ENCODE measurements at regions not wholly inside any gene's neighbourhood (a gene's known extent, or its start where the extent isn't known, plus 50 kb on each side); places are given as distances from the start of the nearest gene placed in this dataset.

DNA sequence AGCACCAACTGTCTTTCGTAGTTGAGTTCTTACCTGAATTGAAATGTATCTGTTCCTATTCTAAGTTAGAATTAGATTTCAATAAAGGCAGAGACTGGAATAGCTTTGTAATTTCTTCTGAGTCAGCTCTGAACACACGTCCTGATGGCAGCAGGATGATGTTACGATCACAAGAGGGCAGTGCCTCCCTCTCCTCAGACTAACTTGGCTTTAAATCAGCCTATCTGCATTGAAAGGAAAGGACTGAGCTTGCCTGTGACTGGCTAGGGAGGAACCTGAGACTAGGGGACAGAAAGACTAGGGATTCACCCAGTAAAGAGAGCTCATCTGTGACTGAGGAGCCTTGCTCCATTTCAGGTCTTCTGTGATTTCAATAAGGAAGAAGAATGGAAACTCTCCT, 323.7 kb upstream of the OR4E1 start:
- intact Hi-C loops (cut with micrococcal nuclease; ENCODE audit: unreplicated experiment) (loop anchor here (10.0 kb wide), 1 partner anchor 108 kb away; no protein-coding TSS in a partner anchor), in situ Hi-C loops (cut with HindIII; ENCODE audit: low pct_unique_long_range_greater_than_20kb, low sequenced_read_pairs) (no loop called here)
- H3K27ac ChIP-seq (ENCODE audit: low read length), result no peak overlapping the region
- CTCF ChIA-PET, result interaction anchor here (0.9 to 1.1 kb wide), 3 partner anchors 19 to 204 kb away, joined by 3 to 4 read pairs (median 3); no protein-coding TSS in a partner anchor
- POLR2A ChIA-PET, result no interaction called here
- H3K9me3 ChIP-seq (ENCODE audit: control insufficient read depth, insufficient read depth, low read depth, low read length), result no peaks in the 10 kb centered on the region
- no peaks in the 10 kb centered on the region for H3K36me3 ChIP-seq (ENCODE audit: control insufficient read depth, insufficient read depth, low read length)
- H3K27me3 ChIP-seq (ENCODE audit: control insufficient read depth, insufficient read depth, low read length), result no peaks in the 10 kb centered on the region
- H3K4me3 ChIP-seq (ENCODE audit: low read depth in 2 of 2, low read length in 2 of 2), result no peak overlapping the region
- TF ChIP-seq POLR2AphosphoS5 (IDR thresholded peaks at IDR 0.05; ENCODE audit: low read depth, low read length) (no peak), SIN3A (IDR thresholded peaks at IDR 0.05; ENCODE audit: borderline replicate concordance, insufficient read depth, low read depth, low read length) (no peak)
- TF ChIP-seq, protein P1, sequence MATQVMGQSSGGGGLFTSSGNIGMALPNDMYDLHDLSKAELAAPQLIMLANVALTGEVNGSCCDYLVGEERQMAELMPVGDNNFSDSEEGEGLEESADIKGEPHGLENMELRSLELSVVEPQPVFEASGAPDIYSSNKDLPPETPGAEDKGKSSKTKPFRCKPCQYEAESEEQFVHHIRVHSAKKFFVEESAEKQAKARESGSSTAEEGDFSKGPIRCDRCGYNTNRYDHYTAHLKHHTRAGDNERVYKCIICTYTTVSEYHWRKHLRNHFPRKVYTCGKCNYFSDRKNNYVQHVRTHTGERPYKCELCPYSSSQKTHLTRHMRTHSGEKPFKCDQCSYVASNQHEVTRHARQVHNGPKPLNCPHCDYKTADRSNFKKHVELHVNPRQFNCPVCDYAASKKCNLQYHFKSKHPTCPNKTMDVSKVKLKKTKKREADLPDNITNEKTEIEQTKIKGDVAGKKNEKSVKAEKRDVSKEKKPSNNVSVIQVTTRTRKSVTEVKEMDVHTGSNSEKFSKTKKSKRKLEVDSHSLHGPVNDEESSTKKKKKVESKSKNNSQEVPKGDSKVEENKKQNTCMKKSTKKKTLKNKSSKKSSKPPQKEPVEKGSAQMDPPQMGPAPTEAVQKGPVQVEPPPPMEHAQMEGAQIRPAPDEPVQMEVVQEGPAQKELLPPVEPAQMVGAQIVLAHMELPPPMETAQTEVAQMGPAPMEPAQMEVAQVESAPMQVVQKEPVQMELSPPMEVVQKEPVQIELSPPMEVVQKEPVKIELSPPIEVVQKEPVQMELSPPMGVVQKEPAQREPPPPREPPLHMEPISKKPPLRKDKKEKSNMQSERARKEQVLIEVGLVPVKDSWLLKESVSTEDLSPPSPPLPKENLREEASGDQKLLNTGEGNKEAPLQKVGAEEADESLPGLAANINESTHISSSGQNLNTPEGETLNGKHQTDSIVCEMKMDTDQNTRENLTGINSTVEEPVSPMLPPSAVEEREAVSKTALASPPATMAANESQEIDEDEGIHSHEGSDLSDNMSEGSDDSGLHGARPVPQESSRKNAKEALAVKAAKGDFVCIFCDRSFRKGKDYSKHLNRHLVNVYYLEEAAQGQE (IDR thresholded peaks at IDR 0.05; ENCODE audit: insufficient read depth in 1 of 2, low read depth in 2 of 2, low read length in 1 of 2), result no peak
- TF ChIP-seq, protein P2, sequence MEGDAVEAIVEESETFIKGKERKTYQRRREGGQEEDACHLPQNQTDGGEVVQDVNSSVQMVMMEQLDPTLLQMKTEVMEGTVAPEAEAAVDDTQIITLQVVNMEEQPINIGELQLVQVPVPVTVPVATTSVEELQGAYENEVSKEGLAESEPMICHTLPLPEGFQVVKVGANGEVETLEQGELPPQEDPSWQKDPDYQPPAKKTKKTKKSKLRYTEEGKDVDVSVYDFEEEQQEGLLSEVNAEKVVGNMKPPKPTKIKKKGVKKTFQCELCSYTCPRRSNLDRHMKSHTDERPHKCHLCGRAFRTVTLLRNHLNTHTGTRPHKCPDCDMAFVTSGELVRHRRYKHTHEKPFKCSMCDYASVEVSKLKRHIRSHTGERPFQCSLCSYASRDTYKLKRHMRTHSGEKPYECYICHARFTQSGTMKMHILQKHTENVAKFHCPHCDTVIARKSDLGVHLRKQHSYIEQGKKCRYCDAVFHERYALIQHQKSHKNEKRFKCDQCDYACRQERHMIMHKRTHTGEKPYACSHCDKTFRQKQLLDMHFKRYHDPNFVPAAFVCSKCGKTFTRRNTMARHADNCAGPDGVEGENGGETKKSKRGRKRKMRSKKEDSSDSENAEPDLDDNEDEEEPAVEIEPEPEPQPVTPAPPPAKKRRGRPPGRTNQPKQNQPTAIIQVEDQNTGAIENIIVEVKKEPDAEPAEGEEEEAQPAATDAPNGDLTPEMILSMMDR (IDR thresholded peaks at IDR 0.05), result peak; percentile 43; the same call in 1 of the 2 replicates
- no TSS peak for BruUV-seq (replicated peaks)
- no peak; the same call in 1 of the 2 replicates for ATAC-seq
- no peaks in the 10 kb centered on the region for H3K4me1 ChIP-seq (ENCODE audit: control insufficient read depth, insufficient read depth, low read length)
- no peak for DNase-seq (ENCODE audit: low read depth, low spot score)

DNA sequence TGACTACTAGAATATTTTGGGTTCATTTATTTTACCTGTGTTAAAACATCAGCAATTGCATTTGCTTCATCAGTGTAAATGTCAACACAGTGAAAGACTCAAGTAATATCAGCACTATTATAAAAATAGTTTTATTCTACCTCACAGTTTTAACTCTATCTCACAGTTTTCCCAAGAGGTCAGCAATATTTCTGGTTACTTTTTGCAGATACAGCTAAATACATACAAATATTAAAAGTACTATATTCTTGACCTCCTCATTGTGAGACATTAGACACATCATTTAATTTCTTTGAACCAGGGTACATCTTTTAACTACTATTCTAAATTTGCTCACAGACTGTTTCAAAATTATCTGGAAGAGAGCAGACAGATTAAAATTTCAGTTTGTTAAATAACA, 321.7 kb upstream of the OR4E1 start:
- ChIA-PET CTCF (no interaction called here), POLR2A (no interaction called here)
- ATAC-seq, result no peak
- Histone ChIP-seq H3K4me1 (ENCODE audit: control insufficient read depth, insufficient read depth, low read length) (no peaks in the 10 kb centered on the region), H3K27ac (ENCODE audit: low read length) (no peak overlapping the region), H3K27me3 (ENCODE audit: control insufficient read depth, insufficient read depth, low read length) (no peaks in the 10 kb centered on the region), H3K4me3 (ENCODE audit: low read depth in 2 of 2, low read length in 2 of 2) (no peak overlapping the region), H3K36me3 (ENCODE audit: control insufficient read depth, insufficient read depth, low read length) (no peaks in the 10 kb centered on the region), H3K9me3 (ENCODE audit: control insufficient read depth, insufficient read depth, low read depth, low read length) (no peaks in the 10 kb centered on the region)
- in situ Hi-C loops (cut with HindIII; ENCODE audit: low pct_unique_long_range_greater_than_20kb, low sequenced_read_pairs), result no loop called here
- BruUV-seq (replicated peaks), result no TSS peak
- no peak for DNase-seq (ENCODE audit: low read depth, low spot score)
- intact Hi-C loops (cut with micrococcal nuclease; ENCODE audit: unreplicated experiment), result loop anchor here (10.0 kb wide), 1 partner anchor 109 kb away; no protein-coding TSS in a partner anchor
- TF ChIP-seq POLR2AphosphoS5 (IDR thresholded peaks at IDR 0.05; ENCODE audit: low read depth, low read length) (no peak), SIN3A (IDR thresholded peaks at IDR 0.05; ENCODE audit: borderline replicate concordance, insufficient read depth, low read depth, low read length) (no peak), TCF7L2 (IDR thresholded peaks at IDR 0.05; ENCODE audit: low read depth, low read length) (no peak)
- TF ChIP-seq, protein P2 (IDR thresholded peaks at IDR 0.05), result no peak
- TF ChIP-seq, protein P1 (IDR thresholded peaks at IDR 0.05; ENCODE audit: insufficient read depth in 1 of 2, low read depth in 2 of 2, low read length in 1 of 2), result no peak
